Upper lobe of left lung (tissue), 6 donors: ENCODE measurements at regions not wholly inside any gene's neighbourhood (a gene's known extent, or its start where the extent isn't known, plus 50 kb on each side); places are given as distances from the start of the nearest gene placed in this dataset.
"Not testable (repeated sequence)": the region's sequence is repeated elsewhere in the genome, so short reads cannot be mapped to it uniquely, and the experiment has no call there.

Experiments
- ATAC-seq, 2 donors: fragments of 200-7000 bp; cut with Tn5 transposase; one replicate each; pipeline ENCODE4 v1.9.1; 2022; ENCODE audit warnings: mild to moderate bottlenecking in 2 of 2, moderate library complexity in 2 of 2; ENCODE audit not compliant: low FRiP score in 2 of 2
- DNase-seq, 2 donors: peaks; one replicate each; pipeline ENCODE4 v3.0.0-alpha.2; 2019 to 2020
- H3K27ac ChIP-seq, 4 donors: fragments of 200-600 bp; sonication (generic); one replicate each; pipeline ENCODE4 v1.5.1; 2016 to 2019
- H3K27me3 ChIP-seq, 4 donors: fragments of 200-600 bp; sonication (generic); one replicate each; pipeline ENCODE4 v1.5.1; 2017 to 2019
- H3K36me3 ChIP-seq, 4 donors: fragments of 200-600 bp; sonication (generic); one replicate each; pipeline ENCODE4 v1.5.1; 2016 to 2019
- H3K4me1 ChIP-seq, 4 donors: fragments of 200-600 bp; sonication (generic); one replicate each; pipeline ENCODE4 v1.5.1; 2018 to 2019
- H3K4me3 ChIP-seq, 4 donors: fragments of 200-600 bp; sonication (generic); one replicate each; pipeline ENCODE4 v1.5.1; 2017 to 2019; ENCODE audit warnings: mild to moderate bottlenecking in 2 of 4, moderate library complexity in 1 of 4
- H3K9me3 ChIP-seq, 4 donors: fragments of 200-600 bp; sonication (generic); one replicate each; pipeline ENCODE4 v1.5.1; 2018 to 2019
- CTCF ChIP-seq, 6 experiments: fragments of 450-650 bp in 4 of 6; fragments of 200-600 bp in 2 of 6; sonication (generic) in 2 of 6; IDR thresholded peaks; one replicate each; pipeline ENCODE4 v1.5.1; 2016 to 2019; ENCODE audit warnings: antibody characterized with exemption in 6 of 6
- EP300 ChIP-seq, 4 donors: sonication (generic); formaldehyde crosslinking; IDR thresholded peaks; one replicate each; pipeline ENCODE4 v1.5.1; 2017; ENCODE audit warnings: antibody characterized with exemption in 4 of 4, control low read depth in 2 of 4
- POLR2A ChIP-seq, 4 donors: fragments of 450-650 bp; IDR thresholded peaks; one replicate each; pipeline ENCODE4 v1.5.1; 2016 to 2017; ENCODE audit warnings: antibody characterized with exemption in 4 of 4, mild to moderate bottlenecking in 2 of 4
- POLR2AphosphoS5 ChIP-seq, 2 donors: sonication (generic); formaldehyde crosslinking; IDR thresholded peaks; one replicate each; pipeline ENCODE4 v1.5.1; 2017; ENCODE audit warnings: antibody characterized with exemption in 2 of 2
- WGBS, 2 donors: methylation state at CpG; one replicate each; pipeline ENCODE4 v1.1.5; 2017 to 2018; 5-methylcytosine and 5-hydroxymethylcytosine counted together
- donor health status: DM: no; HTN: no; CAD: no; lungs with moderate emphysema.
- donor health status: DM: no; HTN: yes; CAD: no; lungs with severe emphysema.

DNA sequence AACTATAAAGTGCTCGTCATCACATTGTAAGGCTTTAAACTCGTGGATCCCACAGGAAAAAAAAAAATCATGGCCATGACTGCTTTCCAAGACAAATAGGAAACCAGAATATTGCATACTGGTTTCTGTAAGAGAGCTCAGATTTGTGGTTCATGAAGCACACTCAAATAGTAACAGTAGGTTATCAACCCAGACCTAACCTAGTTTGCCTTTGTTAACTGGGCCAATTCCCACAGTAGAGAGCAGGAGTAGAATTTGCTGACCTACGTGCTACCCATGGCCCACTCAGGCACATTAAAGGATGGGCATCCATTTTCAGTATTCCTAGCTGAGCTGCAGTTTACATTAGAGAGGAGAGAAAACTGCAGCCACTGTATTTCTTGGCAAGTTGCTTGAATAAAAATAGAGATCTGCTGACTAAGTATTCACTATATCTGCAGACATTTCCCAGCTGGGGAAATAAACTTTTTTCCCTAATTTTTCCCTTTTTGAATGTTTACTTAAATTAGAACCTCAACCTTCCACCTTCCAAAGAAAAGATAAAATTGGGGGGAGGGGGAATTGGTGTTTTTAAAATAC, 218.5 kb downstream of the SPANXN3 start:
- ATAC-seq (no peak), DNase-seq (no peak)
- no peak overlapping the region for H3K27ac ChIP-seq
- no peak overlapping the region for H3K4me3 ChIP-seq
- TF ChIP-seq EP300 (IDR thresholded peaks at IDR 0.05) (no peak), POLR2A (IDR thresholded peaks at IDR 0.05) (no peak), CTCF (IDR thresholded peaks at IDR 0.05) (no peak), POLR2AphosphoS5 (IDR thresholded peaks at IDR 0.05) (no peak)
- H3K27me3 ChIP-seq, result no peaks in the 10 kb centered on the region
- H3K36me3 ChIP-seq, result no peaks in the 10 kb centered on the region
- 38 to 55% methylated on average over 3 of the region's 3 CpGs for WGBS, 2 donors
- peaks cover 0 to 3% (median 0%) of the 10 kb centered on the region in 4 donors for H3K9me3 ChIP-seq
- H3K4me1 ChIP-seq, result no peaks in the 10 kb centered on the region

- 57 to 70% methylated on average over 1 of the region's 1 CpG for WGBS, 2 donors
- ATAC-seq (no peak), DNase-seq (no peak)
- Histone ChIP-seq H3K27ac (no peak overlapping the region), H3K27me3 (no peaks in the 10 kb centered on the region), H3K4me3 (no peak overlapping the region), H3K36me3 (no peaks in the 10 kb centered on the region), H3K4me1 (no peaks in the 10 kb centered on the region), H3K9me3 (peaks cover 0 to 3% (median 0%) of the 10 kb centered on the region in 4 donors)
- TF ChIP-seq POLR2AphosphoS5 (IDR thresholded peaks at IDR 0.05) (no peak), CTCF (IDR thresholded peaks at IDR 0.05) (no peak), EP300 (IDR thresholded peaks at IDR 0.05) (no peak), POLR2A (IDR thresholded peaks at IDR 0.05) (no peak)
Measured at GRCh38 chrX:143296521-143296920, 220.8 kb downstream of the SPANXN3 start.

GRCh38 chrX:143287236-143287635, 230.0 kb downstream of the SPANXN3 start:
- TF ChIP-seq CTCF (IDR thresholded peaks at IDR 0.05), result no peak
- Histone ChIP-seq H3K27ac (no peak overlapping the region), H3K9me3 (no peaks in the 10 kb centered on the region), H3K4me3 (no peak overlapping the region), H3K36me3 (no peaks in the 10 kb centered on the region), H3K27me3 (no peaks in the 10 kb centered on the region), H3K4me1 (no peaks in the 10 kb centered on the region)
- 40% methylated on average over 2 of the region's 2 CpGs for WGBS, 2 donors
- no peak for ATAC-seq
- no peak for DNase-seq

- WGBS, 2 donors, result 79% methylated on average over 6 of the region's 6 CpGs; no CpG with 5 or more reads in 1 of the 2 donors
- Histone ChIP-seq H3K9me3 (no peaks in the 10 kb centered on the region), H3K4me3 (no peak overlapping the region), H3K4me1 (no peaks in the 10 kb centered on the region), H3K27ac (no peak overlapping the region), H3K27me3 (no peaks in the 10 kb centered on the region), H3K36me3 (no peaks in the 10 kb centered on the region)
- no peak for DNase-seq
- no peak for ATAC-seq
- TF ChIP-seq POLR2A (IDR thresholded peaks at IDR 0.05) (no peak), POLR2AphosphoS5 (IDR thresholded peaks at IDR 0.05) (no peak), EP300 (IDR thresholded peaks at IDR 0.05) (no peak), CTCF (IDR thresholded peaks at IDR 0.05) (no peak)
Measured at GRCh38 chrX:143270317-143270716, 244.6 kb downstream of the SPANXN4 start.

DNA sequence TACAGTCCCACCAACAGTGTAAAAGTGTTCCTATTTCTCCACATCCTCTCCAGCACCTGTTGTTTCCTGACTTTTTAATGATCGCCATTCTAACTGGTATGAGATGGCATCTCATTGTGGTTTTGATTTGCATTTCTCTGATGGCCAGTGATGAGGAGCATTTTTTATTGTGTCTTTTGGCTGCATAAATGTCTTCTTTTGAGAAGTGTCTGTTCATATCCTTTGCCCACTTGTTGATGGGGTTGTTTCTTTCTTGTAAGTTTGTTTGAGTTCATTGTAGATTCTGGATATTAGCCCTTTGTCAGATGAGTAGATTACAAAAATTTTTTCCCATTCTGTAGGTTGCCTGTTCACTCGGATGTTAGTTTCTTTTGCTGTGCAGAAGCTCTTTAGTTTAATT, 218.9 kb downstream of the SPANXN4 start:
- not testable (repeated sequence) for H3K36me3 ChIP-seq, H3K4me3 ChIP-seq, H3K4me1 ChIP-seq, ATAC-seq, H3K27me3 ChIP-seq, H3K9me3 ChIP-seq, H3K27ac ChIP-seq, DNase-seq
- WGBS, 2 donors, result 72 to 100% methylated on average over 2 of the region's 2 CpGs
